K562 (cell line): ENCODE measurements at regions not wholly inside any gene's neighbourhood (a gene's known extent, or its start where the extent isn't known, plus 50 kb on each side); places are given as distances from the start of the nearest gene placed in this dataset.
"Not testable (repeated sequence)": the region's sequence is repeated elsewhere in the genome, so short reads cannot be mapped to it uniquely, and the experiment has no call there.

ENCODE experiments used
- ZFX ChIP-seq: sonication (generic); formaldehyde crosslinking; IDR thresholded peaks from 2 replicates; pipeline ENCODE4 v1.8.0; 2022; ENCODE audit warnings: mild to moderate bottlenecking, missing genetic modification reagents, moderate library complexity
- ZNF263 ChIP-seq: sonication (generic); formaldehyde crosslinking; IDR thresholded peaks from 2 replicates; pipeline ENCODE4 v1.8.0; 2022; ENCODE audit warnings: mild to moderate bottlenecking, missing genetic modification reagents, borderline replicate concordance

- TF ChIP-seq ZFX (CRISPR knock-in tag); ZNF263: not testable (repeated sequence)
Measured at GRCh38 chrX:451750-452149, 65.0 kb upstream of the PPP2R3B start.
